Right ventricle myocardium inferior (tissue), 1 donor: ENCODE measurements at regions not wholly inside any gene's neighbourhood (a gene's known extent, or its start where the extent isn't known, plus 50 kb on each side); places are given as distances from the start of the nearest gene placed in this dataset.
"Not testable (repeated sequence)": the region's sequence is repeated elsewhere in the genome, so short reads cannot be mapped to it uniquely, and the experiment has no call there.

Experiments used
- ATAC-seq: fragments of 200-7000 bp; cut with Tn5 transposase; one replicate; pipeline ENCODE4 v1.9.1; 2020; ENCODE audit warnings: mild to moderate bottlenecking, moderate library complexity
- DNase-seq: peaks from one replicate; pipeline ENCODE4 v3.0.0; 2021; ENCODE audit errors: missing footprints
- intact Hi-C: fragments of 100-400 bp; cut with DNase I; formaldehyde crosslinking; loops from one replicate; pipeline ENCODE4 v1.11.0; 2022
- donor health status: DM: no; HTN: yes; CAD: no; lungs with severe emphysema.

DNA sequence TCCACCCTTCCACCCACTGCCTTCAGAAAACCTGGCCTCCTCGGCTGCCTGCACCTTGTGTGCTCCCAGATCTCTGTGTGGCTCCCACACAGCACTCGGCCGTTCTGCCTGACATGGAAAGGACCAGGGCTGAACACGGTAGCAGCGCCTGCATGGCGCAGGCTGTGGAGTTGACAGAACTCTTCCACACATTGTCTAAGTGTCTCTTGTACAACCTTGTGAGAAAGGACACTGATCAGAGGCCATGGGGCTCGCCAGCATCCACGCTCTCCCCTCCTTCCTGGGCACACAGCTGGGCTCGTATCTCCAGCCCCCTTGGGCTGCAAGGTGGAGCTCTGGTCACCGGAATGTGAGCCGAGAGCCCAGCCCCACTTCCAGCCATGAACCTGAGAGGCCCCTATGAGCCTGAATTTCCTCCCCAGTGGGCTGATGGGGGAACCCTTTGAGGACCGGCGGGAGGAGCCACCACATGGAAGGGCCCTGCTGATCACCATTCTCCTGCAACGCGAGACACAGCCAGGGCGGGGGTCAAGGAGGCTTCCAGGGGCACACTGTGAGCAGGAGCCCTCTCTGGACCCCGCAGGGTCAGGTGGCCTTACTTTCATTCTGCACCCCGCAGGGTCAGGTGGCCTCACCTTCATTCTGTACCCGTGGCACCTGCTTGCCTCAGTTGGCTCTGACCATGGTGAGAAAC is 314.2 kb upstream of the MYT1L start:
- intact Hi-C loops, result no loop called here
- ATAC-seq (no peak), DNase-seq (no peak)

DNA sequence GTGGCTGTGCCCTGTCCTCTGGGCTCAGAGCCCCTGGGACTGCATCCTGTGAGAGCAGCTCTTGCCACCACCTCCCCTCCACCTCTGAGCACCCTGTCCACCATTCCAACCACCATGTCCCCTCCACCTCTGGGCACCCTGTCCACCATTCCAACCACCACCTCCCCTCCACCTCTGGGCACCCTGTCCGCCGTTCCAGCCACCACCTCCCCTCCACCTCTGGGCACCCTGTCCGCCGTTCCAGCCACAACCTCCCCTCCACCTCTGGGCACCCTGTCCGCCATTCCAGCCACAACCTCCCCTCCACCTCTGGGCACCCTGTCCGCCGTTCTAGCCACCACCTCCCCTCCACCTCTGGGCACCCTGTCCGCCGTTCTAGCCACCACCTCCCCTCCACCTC is 313.7 kb upstream of the MYT1L start:
- DNase-seq, intact Hi-C loops, ATAC-seq: not testable (repeated sequence)

DNA sequence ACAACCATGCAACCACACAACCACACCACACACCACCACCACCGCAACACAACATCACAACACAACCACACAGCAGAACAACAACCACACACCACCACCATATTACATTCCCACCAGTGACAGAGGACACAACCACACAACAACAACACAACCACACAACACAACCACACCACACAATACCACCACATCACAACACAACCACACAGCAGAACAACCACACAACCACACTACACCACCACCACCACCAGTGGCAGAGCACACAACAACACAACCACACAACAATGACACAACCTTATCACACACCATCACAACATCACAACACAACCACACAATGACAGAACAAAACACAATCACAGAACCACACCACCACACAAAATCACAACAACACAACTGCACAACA is 313.0 kb upstream of the MYT1L start:
- intact Hi-C loops, result no loop called here
- ATAC-seq (no peak), DNase-seq (no peak)

DNA sequence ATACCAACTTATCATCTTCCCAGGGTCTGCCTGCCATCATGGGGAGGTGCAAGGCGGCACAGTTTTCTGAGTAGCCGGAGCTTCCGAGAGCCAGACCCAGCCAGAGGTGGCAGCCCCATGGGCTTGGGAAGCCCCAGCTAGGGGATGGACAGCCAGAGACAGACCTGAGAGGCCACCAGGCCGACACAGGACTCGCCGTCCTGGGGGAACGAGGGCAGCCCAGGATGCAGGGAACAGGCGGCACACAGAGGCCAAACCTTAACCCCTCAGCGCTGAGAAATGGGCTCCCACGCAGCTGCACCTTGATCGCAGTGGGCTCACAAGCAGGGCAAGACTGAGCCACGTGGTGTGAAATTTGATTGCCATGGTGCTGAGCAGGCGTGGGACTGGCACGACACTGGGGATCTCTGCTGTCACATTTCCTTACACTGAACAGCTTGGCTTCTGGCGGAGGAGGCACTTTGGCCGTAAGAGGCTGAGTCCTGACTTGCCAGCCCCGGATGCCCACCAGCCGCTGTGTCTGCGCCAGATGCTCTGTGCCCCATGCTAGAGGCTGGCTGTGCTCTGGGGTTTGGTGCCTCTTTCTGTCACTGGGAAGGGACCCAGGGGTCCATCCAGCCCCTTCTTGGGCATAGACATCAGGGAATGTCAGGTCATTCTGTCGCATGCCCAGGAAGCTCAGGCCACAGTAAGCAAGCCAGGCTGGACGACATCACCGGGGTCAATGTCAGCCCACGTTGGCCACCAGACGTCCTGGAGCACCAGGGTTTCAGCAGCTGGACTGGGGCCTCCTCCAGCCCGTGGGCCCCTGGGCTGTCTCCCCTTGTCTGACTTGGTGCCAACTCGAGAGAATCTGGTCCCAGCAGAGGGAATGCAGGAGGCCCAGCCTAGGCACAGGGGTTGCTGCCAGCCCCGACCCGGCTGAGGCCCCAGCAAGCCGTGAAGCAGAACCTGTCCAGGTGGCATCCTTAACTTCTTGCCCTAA is 312.1 kb upstream of the MYT1L start:
- ATAC-seq, result no peak
- intact Hi-C loops, result no loop called here
- DNase-seq, result no peak

DNA sequence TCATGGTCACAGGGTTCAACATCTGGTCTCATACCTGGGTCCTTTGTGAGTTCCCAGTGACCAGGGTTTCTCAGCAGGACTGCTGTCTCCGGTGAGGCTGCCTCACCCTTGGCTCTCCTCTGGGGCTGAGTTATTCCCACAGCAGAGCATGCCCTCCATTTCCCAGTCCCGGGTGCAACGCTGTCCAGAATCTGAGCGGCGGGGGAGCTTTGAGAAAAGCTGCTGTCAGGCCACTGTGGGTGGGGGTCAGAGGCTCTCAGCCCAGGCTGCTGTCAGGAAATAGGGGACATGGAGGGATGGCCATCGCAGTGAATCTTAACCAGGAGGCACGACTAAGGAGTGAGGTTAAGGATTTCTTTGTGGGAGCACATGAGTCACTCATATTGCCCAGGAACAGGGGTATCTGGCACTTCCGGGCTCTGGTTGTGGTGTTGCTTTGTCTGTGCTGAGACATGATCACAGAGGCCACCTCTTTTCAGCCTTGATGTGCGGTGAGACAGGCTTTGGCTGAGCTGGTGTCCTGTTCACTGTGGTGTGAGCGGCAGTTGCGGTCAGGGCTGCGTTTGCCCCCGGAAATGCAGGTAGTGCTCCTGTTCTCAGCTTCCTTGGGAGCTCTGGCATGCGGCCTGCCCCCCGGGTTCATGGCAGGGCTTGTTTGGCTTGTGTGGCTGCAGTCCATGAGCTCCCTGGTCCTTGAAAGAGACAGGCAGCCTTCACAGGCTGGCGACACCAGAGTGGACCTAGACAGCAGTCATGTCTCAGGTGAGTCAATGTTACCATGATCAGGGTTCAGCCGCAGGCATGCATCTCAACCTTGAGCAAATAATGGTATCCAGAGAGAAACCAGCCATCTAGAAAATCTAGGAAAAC is 310.7 kb upstream of the MYT1L start:
- ATAC-seq, result no peak
- intact Hi-C loops, result no loop called here
- no peak for DNase-seq

DNA sequence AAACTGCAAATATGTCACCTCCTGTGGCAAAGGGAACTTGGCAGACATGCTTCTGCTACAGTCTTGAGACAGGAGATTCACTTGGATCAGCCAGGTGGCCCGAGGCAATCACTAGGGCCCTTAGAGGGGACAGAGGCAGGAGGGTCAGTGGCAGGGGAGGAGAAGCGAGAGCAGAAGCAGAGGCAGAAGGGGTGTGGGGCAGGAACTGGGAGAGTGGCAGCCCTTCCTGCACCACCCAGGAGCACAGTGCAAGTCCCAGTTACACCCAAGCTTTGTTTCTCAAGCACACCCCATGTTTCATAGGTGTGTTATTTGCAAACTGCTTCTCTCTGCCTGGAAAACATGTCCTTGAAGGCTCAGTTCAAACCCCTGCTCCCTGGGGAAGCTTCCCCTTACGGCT is 309.7 kb upstream of the MYT1L start:
- ATAC-seq (no peak), DNase-seq (no peak)
- intact Hi-C loops, result no loop called here

DNA sequence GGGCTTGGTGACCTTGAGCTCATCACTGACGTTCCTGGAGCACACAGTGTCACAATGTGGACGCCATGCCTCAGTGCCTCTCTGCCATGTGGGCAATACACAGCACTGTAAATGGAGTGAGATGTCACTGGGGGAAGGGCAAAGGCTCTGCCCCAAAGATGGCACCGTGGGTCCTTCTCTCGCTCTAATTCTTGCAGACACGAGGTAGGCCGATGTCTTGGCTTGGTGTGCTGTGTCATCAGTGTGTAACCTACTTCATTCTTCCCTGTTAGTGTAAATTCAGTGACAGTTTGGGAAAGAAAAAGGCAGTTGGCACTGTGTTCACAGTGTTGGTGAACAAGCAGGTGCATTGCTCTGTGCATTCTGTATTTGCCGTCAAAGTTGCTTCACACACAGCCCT is 309.3 kb upstream of the MYT1L start:
- intact Hi-C loops, result no loop called here
- ATAC-seq (no peak), DNase-seq (no peak)

DNA sequence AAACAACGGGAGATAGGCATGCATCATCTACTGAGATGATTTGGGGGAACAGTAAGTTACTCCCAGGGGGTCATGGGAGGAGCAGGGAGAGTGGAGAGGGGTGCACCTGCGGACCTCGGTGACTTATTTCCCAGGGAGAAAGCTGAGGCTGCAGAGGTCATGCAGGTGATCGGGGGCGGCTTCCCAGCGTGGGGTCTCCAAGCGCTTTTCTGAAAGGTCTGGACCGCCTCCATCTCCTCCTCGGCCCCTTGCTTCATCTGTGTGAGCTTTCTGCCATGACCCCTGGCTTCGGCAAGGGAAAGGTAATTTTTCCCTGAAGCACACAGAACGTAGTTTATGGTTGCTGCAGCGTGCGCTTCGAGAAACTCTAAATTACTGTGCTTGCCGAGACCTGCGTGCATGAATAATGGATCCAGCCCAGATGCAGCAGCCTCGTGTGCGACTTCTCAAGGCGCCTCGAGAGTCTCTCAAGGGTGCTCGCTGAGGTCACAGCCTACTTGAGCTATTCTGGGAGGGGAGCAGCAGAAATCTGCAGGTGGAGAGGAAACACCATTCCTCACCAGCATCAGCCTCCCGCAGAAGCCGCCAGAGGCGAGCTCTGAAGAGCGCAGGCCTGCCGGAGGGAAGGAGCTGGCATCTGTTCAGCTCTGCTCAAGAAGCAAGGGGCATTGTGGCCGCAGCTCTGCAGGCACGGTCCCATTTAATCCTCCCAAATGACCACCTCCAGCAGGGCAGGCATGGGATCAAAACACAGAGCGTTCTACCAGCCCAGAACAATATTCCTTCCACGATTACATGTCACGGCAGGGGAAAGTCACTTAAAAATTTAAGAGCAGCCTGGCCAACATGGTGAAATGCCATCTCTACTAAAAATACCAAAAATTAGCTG is 308.4 kb upstream of the MYT1L start:
- intact Hi-C loops, result no loop called here
- ATAC-seq (no peak), DNase-seq (no peak)

DNA sequence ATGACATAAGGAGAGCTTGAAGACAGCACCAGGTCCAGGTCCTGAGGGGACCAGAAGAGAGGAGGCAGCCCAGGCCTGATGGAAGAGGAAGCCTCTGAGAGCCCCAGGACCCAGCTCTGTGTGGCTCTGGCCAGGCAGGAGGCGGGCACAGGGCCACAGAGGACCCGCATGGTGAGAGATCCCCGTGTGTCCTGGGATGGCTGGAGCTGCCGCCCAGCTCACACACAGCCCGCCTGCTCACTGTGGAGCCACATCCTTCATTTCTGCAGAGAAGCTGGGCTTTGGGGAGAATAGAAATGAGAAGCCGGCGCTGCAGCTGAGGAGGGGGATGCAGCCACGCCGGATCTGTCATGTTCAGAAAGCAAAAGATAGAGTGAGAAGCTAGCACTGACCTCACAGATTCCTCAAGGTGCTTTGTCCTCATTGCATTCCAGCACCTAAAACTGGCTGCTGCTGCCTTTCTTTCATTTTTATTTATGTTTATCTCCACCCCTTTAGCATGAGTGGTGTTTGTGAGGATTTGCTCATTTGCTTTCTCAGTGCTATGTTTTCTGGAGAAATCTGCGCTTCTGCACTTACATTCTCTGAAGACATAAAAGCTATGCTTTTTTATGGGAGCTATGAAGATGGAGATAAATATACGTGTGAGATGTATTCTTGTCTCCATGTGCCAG is 307.6 kb upstream of the MYT1L start:
- DNase-seq (no peak), ATAC-seq (no peak)
- intact Hi-C loops, result no loop called here

DNA sequence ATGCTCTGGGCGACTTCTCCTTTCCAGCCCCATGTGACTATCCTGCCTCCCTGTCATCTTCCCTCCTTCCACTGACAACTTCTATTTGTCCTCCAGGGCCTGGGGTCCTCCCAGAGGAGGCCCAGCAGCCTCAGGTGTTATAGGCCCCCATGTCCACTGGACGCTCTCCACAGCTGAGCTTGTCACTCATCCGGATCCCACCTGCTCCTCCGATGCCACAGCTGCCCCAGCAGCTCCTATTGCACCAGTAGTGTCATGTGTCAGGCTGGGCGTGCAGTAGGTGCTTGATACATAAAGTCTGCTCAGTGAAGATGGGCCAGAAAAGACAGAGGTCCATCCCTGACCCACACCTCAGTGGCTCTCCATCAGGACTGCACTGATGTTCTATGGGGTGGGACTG is 305.7 kb upstream of the MYT1L start:
- ATAC-seq (no peak), DNase-seq (no peak)
- intact Hi-C loops, result no loop called here

DNA sequence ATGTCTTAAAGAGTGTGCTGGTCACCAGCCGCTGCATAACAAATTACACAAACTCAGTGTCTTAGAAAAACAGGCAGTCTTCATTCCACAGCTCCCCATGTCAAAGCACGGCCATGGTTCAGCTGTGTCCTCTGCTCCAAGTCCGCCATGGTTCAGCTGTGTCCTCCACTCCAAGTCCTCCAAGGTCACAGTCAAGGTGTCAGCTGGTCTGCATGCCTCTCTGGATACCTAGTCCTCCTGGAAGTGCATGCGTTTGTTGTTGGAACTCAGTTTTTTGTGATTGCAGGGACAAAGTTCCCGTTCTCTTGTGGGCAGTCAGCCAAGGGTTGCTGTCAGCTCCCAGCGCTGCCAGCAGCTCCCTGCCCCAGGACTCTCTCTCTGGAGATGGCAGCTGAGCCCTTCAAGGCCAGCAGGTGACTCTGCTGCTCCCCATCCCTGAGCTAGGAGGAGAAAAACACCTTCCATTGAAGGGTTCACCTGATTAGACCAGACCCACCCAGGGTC is 304.0 kb upstream of the MYT1L start:
- intact Hi-C loops, result no loop called here
- DNase-seq (no peak), ATAC-seq (no peak)

DNA sequence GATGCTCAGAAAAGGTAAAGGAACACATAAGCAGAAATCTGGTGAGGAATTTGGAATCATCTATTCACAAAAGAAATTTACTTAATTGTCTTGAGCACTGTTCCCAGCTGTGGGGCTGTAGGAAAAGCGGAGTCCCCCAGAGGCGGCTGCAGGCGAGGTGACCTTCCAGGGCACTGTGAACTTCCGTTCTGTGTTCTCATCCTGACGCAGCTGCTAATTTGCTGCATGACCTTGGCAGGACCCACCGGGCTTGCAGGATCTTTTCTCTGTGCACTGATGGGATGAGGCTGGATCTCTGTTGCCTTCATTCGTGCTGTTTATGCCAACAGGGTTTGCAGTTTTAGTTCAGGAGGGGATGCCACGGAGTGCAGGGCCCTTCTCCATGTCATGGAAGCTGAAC is 301.9 kb upstream of the MYT1L start:
- DNase-seq, result no peak
- no peak for ATAC-seq

DNA sequence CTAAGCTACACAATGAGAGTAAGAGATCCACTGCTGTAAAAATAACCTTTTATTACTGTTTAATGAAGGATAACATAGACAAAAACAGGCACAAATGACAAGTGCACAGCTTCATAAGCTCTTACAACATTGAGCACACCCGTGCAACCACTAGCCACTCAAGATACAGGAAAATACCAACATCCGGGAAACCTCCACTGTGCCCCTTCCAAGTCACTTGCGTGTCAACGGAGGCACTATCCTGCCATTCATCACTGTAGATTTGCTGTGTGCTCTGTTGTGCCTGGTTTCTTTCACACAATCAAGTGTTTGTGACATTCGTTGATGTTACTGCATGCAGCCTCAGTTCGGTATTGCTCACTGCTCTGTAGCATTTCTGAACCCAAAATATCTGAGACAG is 292.9 kb upstream of the MYT1L start:
- intact Hi-C loops, result no loop called here
- DNase-seq (no peak), ATAC-seq (no peak)

More for the DNA sequence above, 301.9 kb upstream of the MYT1L start:
- intact Hi-C loops, result no loop called here

DNA sequence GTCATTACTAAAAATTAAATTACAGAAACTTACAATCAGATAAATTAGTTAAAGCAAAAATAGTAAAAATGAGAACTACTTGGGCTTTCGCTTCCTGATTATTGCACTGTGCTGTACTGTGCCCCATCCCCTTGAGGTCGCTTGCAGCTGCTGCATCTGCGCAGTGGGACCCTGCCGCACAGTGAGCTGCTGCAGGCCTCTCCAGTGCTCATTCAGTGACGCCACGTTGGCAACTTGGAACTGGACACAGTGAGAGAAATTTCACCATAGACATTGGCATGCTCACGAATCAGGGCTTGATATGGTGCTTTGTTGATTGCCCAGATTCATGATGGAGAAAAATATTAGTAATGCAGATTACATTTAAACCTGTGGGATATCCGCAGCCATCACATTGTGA is 290.8 kb upstream of the MYT1L start:
- DNase-seq, result no peak
- intact Hi-C loops, result no loop called here
- ATAC-seq, result no peak

DNA sequence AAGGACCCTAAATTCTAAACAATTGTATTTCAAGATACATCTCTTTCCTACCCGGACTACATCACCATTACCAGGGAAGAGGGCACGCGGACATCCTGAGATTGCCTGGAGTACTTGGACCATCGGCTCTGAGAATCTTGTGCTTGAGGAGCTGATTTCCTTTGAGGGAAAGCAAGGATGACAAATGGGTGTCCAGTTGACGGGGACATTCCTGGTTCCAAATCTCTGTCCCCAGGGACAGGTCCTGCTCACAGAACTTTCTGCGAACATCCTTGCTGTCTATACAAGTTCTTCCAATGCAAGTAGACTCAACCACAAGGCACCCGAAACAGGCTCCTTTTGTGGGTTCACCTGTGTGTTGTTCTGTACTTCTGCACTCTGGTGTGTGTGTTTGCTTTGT is 289.5 kb upstream of the MYT1L start:
- no peak for DNase-seq
- intact Hi-C loops, result no loop called here
- no peak for ATAC-seq

DNA sequence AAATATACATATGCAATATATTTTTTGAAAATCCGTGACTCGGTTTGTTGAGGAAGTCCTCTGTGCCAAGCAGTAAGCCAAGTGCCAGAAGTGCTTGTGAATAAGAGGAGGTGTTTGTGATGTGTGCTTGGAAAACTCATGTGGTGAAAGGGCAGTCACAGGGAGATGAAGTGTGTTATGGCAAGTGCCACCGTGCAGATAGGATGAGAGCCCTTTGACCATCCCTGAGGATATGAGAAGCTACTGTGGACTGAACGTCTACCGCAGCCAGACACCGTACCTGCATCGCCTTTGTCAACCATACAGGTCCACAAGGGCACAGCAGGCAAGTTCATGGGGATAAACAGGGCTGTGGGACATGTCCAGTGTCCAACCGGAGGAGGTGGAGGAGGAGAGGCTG is 288.9 kb upstream of the MYT1L start:
- peak; percentile 79 for ATAC-seq

DNA sequence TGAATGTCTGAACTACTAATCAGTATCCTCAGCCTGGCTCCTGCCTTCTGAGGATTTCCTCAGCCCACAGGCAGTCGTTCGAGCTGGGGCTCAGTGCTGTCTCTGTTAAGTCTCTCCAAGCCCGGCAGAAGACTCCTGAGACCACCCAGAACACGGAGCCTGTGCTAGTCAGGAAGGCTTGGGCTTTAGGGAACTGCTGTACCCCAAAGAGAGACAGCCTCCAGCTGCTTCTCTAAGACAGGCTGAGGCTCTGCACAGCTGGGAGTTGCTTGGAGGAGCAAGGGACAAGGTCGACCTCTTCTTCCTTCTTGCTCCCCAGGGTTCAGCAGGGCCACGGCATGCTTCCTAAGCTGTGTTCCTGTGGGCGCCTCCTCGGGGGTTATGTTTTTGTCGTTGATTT is 283.4 kb upstream of the MYT1L start:
- DNase-seq (no peak), ATAC-seq (no peak)
- intact Hi-C loops, result no loop called here

More for the DNA sequence above, 288.9 kb upstream of the MYT1L start:
- DNase-seq, result no peak
- intact Hi-C loops, result no loop called here
